SH-SY5Y (cell line): ENCODE measurements at regions not wholly inside any gene's neighbourhood (a gene's known extent, or its start where the extent isn't known, plus 50 kb on each side); places are given as distances from the start of the nearest gene placed in this dataset.

Experiments
- GATA2 ChIP-seq: IDR thresholded peaks from 2 replicates; pipeline ENCODE4 v1.6.1; 2011; ENCODE audit warnings: mild to moderate bottlenecking, low read depth, low read length
- GATA3 ChIP-seq: IDR thresholded peaks from 2 replicates; pipeline ENCODE4 v1.6.1; 2011; ENCODE audit warnings: low read depth, mild to moderate bottlenecking, low read length, moderate library complexity

- TF ChIP-seq GATA3 (no peak), GATA2 (no peak)
Observed at GRCh38 chr1:199205740-199206441, 567.1 kb downstream of the PTPRC start.
